Hepatocyte (in vitro differentiated cells): ENCODE measurements at regions not wholly inside any gene's neighbourhood (a gene's known extent, or its start where the extent isn't known, plus 50 kb on each side); places are given as distances from the start of the nearest gene placed in this dataset.

Experiments
- CTCF ChIP-seq: fragments of 200-600 bp; sonication (generic); IDR thresholded peaks from 2 replicates; pipeline ENCODE4 v1.5.1; 2016; ENCODE audit warnings: antibody characterized with exemption, mild to moderate bottlenecking; ENCODE audit not compliant: poor library complexity
- EZH2 ChIP-seq: fragments of 200-600 bp; sonication (generic); IDR thresholded peaks from 2 replicates; pipeline ENCODE4 v1.6.1; 2016; ENCODE audit warnings: antibody characterized with exemption, mild to moderate bottlenecking, borderline replicate concordance

- TF ChIP-seq CTCF: no peak
- no peak for TF ChIP-seq EZH2
Observed at GRCh38 chr11:104339380-104339831, 175.5 kb upstream of the PDGFD start.
